NCI-H1092 (cell line): ENCODE measurements at regions not wholly inside any gene's neighbourhood (a gene's known extent, or its start where the extent isn't known, plus 50 kb on each side); places are given as distances from the start of the nearest gene placed in this dataset.

Source experiments
- DNase-seq: peaks from one replicate; lab custom pipeline; 2025; lab: John Stamatoyannopoulos, UW

DNA sequence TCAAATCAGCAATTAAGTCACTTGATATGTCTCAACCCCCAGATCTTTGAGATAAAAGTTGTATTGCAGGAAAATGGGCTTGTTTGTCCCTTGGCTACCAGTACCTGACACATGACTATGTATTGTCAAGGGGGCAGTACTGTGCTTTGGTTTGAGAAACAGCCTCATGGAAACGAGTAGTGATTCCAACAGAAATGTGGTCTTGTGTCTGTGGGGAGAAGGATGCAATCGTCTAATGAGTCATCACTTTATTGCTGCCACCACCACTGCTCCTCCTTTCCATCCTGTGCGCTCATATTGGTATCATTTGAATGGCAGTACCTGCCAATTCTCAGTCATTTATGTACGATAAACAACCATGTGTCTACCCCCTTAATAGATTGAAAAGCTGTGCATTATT lies 72.8 kb upstream of the ARHGAP5 start:
- no peak for DNase-seq

DNA sequence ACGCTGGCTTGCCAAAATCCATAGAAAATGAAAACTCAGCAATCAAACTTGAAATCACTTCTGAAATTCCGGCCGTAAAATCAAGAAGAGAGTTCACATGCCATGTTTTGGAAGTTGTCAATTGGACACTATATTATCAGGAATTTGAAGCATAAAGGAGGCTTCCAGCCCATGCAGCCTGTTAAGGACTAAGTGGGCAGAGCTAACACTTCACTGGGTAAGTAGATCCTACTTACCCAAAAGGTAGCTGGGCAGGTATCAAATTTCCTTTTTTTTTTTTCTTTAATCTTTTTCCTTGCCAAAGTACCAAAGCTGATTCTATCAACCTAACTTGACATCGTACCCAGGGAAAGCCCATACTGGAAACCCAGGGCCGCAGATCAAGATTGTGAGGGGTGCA lies 71.5 kb upstream of the ARHGAP5 start:
- no peak for DNase-seq

DNA sequence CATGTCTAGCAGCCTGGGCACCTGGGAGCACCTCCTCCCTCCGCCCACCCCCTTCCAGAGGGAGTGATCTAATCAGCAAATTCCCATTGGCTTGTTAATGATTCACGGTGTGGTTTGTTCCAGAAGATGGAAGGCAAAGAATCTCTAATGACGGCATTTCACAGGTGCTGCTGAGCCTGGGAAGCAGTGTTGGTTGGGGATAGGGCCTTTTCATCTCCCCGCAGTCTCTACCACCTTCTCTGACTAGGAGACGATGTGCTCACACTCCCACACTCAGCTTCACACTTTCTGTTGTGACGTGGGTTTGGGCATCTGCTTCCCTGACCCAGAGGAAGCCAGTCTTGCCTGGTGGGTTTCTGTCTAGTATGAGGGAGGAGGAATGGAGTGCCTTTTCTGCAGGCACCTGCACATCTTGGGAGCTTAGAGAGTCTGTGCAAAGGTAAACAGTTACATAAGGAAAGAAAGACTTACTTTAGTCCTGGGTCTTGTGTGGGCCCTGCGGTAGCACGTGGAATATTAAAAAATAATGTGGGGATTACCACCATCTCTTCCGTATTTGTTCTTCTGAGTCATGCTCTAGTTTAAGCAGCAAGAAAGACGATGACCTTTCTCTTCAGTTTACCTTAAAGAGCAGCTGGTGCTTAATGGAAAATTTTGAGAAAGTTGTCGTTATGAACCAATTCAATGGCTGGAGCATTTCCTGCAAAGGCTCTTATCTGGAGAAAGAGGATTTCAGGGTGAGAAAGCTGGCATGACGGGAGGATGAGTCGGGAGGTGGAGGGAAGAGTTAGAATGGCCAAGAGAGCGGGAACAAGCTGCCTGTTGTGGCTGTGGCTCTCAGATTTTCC lies 70.6 kb upstream of the ARHGAP5 start:
- DNase-seq, result no peak

DNA sequence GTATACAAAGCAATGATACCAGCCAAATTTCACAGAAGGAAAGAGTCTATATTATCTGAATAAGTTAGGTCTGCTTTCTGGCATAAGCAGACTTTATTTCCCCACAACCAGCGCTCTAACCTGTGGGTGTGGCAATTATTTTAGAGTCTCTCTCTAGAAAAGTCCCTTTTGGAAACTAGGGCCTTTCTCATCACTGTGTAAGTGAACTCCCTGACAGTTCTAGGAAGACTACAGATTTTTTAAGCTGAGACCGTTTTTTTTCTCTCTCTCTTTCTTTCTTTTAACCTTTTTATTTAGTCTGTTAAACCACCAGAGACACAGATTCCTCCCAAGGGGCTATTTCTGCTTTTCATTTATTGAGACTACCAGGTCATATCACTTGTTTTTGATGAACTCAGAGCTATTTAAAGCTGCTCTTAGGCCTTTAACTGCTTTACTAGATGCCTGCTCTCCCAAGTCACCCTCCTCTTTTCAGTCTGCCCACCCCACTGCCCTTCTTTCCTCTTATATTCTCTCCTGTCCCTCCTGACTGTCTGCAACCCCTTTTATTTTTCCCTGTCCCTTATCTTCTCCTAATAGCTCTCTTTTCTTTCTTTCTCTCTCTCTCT lies 69.2 kb upstream of the ARHGAP5 start:
- no peak for DNase-seq

DNA sequence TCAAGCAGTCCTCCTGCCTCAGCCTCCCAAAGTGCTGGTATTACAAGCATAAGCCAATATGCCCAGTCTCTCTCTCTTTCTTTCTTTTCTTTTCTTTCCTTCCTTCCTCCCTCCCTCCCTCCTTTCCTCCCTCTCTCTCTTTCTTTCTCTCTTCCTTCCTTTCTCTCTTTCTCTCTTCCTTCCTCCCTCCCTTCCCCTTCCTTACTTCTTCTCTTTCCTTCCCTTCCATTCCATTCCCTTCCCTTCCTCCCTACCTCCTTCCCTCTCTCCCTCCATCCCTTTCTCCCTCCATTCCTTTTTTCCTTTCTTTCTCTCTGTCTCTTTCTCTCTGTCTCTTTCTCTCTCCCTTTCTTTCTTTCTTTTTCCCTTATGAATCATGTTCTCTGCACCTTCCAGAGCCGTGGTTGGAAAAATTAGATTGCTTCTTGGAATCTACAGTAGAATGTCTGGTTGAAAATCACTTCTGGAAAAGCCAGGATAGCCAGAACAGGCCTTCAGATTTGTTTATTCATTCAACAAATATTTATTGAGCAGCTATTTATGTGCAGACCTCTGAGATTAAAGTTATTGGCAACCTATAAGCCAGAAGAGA lies 68.4 kb upstream of the ARHGAP5 start:
- DNase-seq, result no peak

DNA sequence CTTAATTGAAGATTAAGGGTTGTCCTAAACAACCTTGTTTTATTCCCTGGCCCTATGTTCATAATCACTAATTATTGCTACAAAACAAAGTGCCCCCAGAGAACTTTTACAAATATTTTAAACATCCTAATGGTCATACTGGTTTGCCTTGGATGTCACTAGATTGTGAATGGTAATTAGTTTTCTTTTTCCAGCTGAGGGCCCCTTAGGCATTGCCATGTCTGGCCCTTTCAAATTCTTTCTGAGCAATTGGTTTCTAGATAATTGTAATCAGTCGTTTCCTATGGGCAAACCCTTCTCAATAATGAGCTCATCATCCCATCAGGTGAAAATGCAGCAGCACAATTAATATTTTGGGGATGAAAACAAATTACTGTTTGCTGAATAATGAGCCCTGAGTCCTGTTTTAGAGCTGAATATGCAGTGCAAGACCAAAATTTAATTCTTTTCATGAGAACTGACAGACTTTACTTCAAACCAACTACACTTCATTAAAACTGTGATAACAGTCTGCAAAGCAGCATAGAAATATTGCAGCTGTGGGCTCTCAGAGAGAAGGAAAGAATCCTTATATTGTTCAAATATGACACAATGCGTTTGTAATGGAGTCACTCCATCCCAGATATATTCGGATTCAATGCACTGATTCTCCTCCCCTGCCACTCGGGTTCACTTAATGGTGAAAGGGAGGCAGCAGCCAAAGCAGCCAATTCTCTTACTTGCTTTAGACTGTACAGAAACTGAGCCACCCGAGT lies 67.7 kb upstream of the ARHGAP5 start:
- DNase-seq, result no peak

DNA sequence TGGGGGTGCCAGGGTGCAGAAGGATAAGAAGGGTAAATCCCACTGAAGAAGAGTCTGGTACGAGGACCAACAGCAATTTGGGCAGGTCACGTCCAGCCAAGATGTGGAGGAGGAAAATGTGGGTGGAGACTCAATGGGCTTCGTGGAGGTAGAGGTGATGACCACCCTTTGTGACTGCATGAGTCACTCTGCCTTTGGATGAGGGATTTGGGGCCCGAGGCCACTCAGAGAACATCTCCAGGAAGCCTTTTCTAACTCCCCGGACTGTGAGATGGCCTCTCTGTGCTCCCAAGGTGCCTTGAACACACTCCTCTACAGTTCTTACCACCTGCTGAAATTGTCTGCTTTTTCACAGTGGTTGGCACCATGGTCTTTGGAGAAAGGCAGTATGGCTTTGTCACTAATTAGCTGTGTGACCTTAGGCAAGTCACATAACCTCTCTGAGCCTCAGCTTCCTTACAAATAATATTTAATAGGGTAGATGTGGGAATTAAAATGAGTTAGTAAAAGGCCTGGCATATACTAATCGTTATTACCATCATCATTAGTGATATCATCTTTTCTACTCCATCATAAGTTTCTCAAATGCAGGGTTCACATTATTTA lies 67.0 kb upstream of the ARHGAP5 start:
- DNase-seq, result no peak

DNA sequence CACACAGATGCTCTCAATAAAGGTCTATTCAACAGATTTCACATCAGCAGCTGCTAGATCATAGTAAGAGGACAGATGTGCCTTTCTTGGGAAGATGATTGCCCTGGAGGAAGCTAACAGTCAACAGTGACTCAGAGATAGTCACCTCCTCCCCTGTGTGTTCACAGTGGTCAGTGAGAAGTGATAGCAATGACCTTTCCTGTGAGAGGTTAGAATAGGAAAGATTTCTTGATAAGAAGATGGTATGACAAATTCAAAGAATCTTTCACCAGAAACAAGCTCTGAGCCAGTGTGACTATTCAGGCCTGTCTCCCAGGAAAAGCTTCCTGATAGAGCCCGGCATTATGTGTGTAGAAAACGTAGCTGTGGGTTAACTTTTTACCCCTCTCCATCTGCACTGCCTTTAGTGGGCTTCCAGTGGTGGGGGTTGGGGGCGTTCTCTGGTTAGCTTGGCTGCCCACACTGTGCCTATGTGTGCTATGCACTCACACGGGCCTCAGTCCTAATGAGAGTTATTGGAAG lies 66.4 kb upstream of the ARHGAP5 start:
- DNase-seq, result no peak

DNA sequence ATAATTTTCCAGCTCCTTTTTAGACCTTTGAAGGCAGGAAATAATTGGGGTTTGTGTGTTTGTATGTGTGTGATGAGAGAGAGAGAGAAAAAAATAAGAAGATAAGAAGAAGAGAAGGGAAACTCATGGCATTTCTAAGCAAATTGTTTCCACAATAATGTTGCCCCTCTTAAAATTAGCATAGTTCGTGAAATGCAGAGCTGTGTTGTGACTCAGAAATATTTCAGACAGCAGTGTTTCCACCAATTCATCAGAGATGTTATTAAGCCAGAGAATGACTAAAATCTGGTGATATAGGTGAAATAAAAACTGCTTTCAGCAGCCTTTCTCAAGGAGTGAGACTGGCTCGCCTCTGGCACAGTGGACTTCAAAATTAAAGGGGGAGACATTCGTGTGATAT lies 65.9 kb upstream of the ARHGAP5 start:
- DNase-seq, result no peak

DNA sequence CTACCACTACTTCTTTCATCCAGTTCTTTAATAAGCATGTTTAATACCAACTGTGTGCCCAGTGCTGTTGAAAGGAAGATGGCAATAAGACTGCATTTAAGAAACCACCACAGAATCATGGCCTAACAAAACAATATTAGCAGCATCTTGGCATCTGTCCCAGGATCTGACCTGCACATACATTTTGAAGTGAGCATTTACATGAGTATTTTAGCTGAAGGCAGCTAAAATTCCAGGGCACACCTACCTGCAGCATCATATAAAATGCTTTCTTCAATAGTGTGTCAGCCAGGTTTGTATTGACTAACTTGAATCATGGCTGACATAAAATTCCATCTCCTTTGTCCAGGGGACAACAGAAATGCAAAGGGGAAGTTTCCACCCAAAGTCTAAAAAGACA lies 65.0 kb upstream of the ARHGAP5 start:
- DNase-seq, result no peak

DNA sequence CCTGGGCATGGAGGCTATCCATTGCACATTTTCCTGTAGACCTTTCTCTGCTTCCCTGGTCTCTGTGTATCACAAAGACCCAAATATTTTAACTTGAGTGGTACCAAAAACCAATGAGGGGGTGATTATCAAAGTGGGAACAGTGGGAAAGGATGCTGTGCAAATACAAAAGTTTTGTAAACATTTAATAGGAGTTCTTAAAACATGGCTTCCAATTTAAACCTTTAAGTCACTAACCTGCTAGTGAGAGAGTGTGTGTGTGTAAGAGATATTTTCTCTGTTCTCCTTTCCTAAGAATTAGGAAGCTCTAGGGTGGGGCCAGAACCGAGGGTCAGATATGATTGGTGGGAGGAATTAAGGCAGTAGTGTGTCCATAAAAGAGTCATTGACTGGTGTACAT lies 64.5 kb upstream of the ARHGAP5 start:
- no peak for DNase-seq

DNA sequence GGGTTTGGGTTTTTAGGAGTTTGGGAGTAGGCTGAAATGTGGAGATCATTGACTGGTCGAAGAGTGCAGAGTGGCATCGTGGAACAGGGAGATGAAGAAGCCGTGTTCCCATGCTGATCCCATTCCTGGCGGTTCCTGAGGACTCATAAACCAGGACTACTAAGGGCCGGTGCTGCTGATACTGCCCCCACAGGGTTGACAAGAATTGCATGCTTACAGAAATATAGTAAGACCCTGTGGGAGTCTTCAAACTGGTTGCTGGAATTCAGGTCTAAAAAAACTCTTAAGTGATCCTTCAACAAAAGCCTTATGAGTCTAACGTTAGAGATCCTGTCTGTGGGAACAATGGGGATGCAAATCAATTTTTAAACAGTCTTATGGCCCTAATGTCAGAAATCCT lies 64.0 kb upstream of the ARHGAP5 start:
- DNase-seq, result no peak

DNA sequence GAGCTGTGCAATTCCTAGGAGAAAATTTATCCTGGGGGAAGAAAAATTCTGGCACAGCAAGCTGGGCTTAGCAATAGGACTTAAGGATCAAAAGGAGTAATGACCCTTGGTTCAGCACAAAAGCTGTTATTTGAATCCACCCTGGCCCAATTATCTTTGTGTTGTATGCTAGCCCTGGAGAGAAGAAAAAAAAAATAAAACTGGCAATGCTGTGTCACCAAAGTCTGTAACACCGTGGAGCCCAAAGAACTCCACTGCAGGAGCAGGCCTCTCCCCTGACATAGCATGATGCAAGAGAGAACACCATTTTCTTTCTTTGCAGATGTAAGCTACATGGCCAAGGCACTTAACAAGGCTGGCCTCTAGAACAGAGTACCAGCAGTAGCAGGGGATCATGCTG lies 63.0 kb upstream of the ARHGAP5 start:
- DNase-seq, result no peak

DNA sequence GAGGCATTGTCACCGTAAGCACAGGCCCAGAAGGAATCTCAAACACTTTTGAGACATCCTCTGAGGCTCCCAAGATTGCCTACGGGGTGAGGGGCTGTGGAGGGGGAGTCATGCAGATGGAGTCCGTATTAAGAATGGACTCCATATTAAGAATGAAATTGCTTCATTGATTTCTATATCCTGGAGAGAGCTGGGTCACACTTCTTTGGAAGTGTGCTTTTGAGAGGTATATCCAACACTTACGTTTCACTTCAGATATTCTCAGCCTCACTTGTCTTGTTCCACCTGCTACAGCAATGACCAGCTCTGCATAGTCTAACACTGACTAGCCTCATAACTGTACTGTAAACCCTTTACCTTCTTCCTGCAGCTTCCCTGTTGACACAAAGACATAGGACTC lies 62.6 kb upstream of the ARHGAP5 start:
- no peak for DNase-seq

DNA sequence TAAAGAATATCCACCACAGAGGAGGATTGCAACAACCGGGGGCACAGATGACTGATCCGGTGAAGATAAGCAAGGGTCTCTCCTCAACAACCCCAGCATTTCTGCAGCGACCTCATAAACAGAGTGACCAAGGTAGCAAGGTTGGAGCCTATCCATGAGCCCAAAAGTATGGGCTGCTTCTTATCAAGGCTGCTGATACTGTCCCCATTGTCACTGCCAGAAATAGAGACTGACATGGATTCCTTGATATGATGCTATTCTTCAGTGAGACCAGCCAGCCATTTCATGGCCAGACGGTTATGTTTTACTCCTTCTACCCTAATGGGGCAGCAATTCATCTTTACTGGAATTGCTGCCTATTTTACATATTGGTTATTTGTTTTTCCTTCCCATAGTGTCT lies 61.9 kb upstream of the ARHGAP5 start:
- no peak for DNase-seq

DNA sequence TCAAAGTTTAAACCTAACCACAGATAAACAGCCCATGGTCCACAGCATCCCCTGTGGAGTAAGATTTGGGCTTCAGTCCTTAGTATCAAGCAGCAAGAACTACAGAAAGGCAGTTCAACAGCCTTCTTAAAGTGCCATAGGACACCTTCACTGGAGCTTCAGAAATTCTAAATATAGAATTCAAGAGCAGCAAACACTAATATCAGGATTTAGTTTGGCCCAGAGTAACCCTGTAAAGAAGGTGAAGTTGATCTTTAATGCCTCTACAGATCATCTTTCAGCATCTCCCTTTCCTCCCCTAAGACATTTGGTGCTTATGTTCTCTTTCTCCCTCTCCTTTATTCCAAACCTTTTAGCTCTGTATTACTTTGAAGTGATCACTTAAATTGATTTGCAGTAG lies 59.5 kb upstream of the ARHGAP5 start:
- no peak for DNase-seq

DNA sequence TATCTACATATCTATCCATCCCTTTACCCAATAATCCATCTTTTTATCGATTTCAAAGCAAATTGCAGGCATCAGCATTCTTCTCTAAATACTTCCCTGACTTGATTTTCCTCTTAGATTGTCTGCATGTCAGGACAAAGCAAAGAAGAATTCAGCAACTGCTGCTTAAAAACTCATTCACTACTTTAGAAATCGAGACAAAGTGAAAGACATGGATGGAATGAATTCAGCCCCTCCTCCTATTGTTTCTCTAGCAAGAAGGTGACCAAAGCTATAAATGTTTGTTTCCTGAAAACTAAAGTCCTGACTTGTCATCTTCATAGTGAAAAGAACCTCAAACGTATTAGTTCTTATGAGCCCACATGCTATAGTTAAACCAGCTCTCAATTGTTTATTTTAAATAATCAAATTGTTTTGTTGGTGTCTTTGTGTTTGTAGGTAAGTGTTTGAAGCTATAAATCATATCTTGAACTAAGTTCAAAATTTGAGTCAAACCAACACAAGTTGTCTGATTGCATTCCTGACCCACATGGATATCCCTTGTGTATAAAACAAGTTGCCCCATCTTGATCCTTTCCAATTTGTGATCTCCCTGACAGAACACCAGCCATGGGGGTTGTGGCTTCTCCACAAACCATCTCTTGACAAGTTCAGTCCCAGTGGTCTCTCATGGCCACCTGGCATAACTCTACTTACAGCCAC lies 58.6 kb upstream of the ARHGAP5 start:
- no peak for DNase-seq

DNA sequence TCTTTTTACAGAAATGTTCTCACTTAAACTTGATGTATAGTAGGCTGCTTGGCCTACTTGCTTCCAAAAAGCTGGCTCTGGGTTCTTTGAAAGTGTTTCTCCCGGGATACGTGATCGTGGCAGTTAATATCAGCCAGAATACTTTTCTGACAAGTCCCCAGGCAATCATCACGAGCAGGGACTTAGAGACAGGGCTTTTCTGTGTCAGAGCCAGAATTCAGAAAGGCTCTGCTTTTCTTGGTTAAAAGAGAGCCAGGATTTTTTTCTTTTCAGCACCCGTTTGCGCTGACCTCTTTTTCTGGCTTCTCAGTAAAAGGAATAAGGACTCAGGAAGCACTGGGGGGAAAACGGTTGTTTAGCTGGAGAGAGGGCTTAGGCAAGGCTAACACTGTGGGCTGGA lies 57.8 kb upstream of the ARHGAP5 start:
- no peak for DNase-seq

DNA sequence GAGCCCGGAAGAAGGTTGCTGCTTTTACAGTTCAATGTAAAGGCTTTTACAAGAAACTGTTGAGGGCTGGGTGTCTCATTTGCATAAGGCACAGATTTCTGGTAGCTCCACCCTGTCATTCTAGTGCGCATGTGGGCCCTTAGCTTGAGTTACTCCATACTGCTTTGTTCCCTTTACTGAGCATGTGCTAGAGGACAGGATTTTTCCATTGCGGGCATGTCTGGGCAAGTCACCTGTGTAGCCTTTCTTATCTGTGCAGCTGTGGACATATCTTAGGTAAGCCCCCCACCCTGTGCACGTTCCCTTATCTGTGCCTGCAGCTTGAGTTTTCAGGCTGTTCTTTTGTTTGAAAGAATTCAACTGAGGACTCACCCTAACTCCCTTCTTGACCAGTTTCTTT lies 56.2 kb upstream of the ARHGAP5 start:
- no peak for DNase-seq

DNA sequence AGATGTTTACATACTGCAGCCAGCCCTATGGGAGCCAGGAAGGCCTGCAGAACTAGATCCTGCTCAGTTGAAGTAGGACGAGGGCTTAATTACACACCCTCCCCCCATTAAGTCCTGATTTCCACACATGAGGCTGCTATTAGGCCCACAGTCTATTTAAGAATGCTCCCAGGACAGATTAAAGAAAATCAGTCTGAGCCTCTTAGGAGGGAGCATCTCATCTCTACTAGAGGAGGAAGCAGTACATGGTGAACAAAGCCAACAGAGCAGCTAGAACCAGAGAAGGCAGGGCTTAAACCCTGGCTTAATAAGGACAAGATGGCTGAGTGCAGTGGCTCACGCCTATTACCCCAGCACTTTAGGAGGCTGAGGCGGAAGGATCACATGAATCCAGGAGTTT lies 55.8 kb upstream of the ARHGAP5 start:
- DNase-seq, result no peak

DNA sequence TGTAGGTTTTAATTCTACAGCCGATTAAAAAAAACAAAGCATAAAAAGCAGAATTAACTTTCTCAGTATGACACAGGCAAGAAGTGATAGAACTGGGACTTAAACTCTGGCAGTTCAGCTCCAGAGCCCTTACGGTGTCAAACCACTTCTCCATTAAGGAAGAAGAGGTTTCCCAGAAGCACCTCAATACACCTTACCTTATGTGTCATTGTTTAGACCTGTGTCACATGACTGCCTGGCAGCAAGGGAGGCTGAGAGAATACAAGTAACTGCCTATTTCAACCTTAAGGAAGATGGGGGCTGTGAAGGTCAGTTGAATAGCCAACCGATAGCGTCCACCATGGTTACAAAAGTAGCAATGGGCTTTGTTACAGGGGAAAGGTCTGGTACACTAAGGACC lies 54.6 kb upstream of the ARHGAP5 start:
- DNase-seq, result no peak
